Ectodermal cell (in vitro differentiated cells): ENCODE measurements at regions not wholly inside any gene's neighbourhood (a gene's known extent, or its start where the extent isn't known, plus 50 kb on each side); places are given as distances from the start of the nearest gene placed in this dataset.

Experiments
- H3K27ac ChIP-seq: 2 replicates; pipeline ENCODE4 v1.7.0; 2013; ENCODE audit warnings: mild to moderate bottlenecking, low read depth, low read length; ENCODE audit not compliant: insufficient read depth, poor library complexity, severe bottlenecking
- H3K27me3 ChIP-seq: 2 replicates; pipeline ENCODE4 v1.7.0; 2013; ENCODE audit warnings: mild to moderate bottlenecking, low read length; ENCODE audit not compliant: insufficient read depth, control insufficient read depth, poor library complexity, severe bottlenecking
- H3K36me3 ChIP-seq: one replicate; pipeline ENCODE4 v1.7.0; 2013; ENCODE audit warnings: low read length; ENCODE audit not compliant: control insufficient read depth, insufficient read depth
- H3K4me1 ChIP-seq: one replicate; pipeline ENCODE4 v1.7.0; 2013; ENCODE audit warnings: low read length; ENCODE audit not compliant: control insufficient read depth, insufficient read depth
- H3K4me3 ChIP-seq: 2 replicates; pipeline ENCODE4 v1.7.0; 2013; ENCODE audit warnings: low read depth, low read length, control low read depth; ENCODE audit not compliant: insufficient read depth
- H3K9me3 ChIP-seq: 2 replicates; pipeline ENCODE4 v1.7.0; 2013; ENCODE audit warnings: mild to moderate bottlenecking, low read length, moderate library complexity; ENCODE audit not compliant: control insufficient read depth
- WGBS, 2 experiments: methylation state at CpG; one replicate each; pipeline ENCODE4 v1.1.7; 2013; ENCODE audit warnings: missing lambda C conversion rate in 2 of 2; 5-methylcytosine and 5-hydroxymethylcytosine counted together

GRCh38 chr1:209291715-209292114, 291.8 kb upstream of the CAMK1G start:
- Histone ChIP-seq H3K27me3 (no peaks in the 10 kb centered on the region), H3K27ac (no peak overlapping the region), H3K4me1 (no peaks in the 10 kb centered on the region), H3K9me3 (no peaks in the 10 kb centered on the region), H3K4me3 (no peak overlapping the region), H3K36me3 (no peaks in the 10 kb centered on the region)
- WGBS, 2 experiments: 68 to 92% methylated on average over 1 of the region's 1 CpG

GRCh38 chr1:209302779-209303568, 280.5 kb upstream of the CAMK1G start:
- 95 to 98% methylated on average over 5 to 7 of the region's 7 CpGs for WGBS, 2 experiments
- H3K4me3 ChIP-seq: no peak overlapping the region
- peaks cover 16% of the 10 kb centered on the region for H3K4me1 ChIP-seq

GRCh38 chr1:209304166-209304565, 279.3 kb upstream of the CAMK1G start:
- H3K27me3 ChIP-seq: no peaks in the 10 kb centered on the region
- H3K36me3 ChIP-seq: no peaks in the 10 kb centered on the region
- peaks cover 16% of the 10 kb centered on the region for H3K4me1 ChIP-seq
- WGBS, 2 experiments: 90 to 91% methylated on average over 2 to 3 of the region's 3 CpGs
- H3K27ac ChIP-seq: no peak overlapping the region
- H3K4me3 ChIP-seq: no peak overlapping the region
- H3K9me3 ChIP-seq: no peaks in the 10 kb centered on the region

More at GRCh38 chr1:209302779-209303568, 280.5 kb upstream of the CAMK1G start:
- Histone ChIP-seq H3K9me3 (no peaks in the 10 kb centered on the region), H3K27ac (no peak overlapping the region), H3K27me3 (no peaks in the 10 kb centered on the region), H3K36me3 (no peaks in the 10 kb centered on the region)

GRCh38 chr1:209305221-209305954, 278.1 kb upstream of the CAMK1G start:
- Histone ChIP-seq H3K27ac (no peak overlapping the region), H3K4me1 (peaks cover 16% of the 10 kb centered on the region), H3K36me3 (no peaks in the 10 kb centered on the region), H3K27me3 (no peaks in the 10 kb centered on the region), H3K4me3 (no peak overlapping the region), H3K9me3 (no peaks in the 10 kb centered on the region)
- WGBS, 2 experiments: 60 to 65% methylated on average over 4 of the region's 4 CpGs

GRCh38 chr1:209307846-209308245, 275.7 kb upstream of the CAMK1G start:
- H3K4me3 ChIP-seq: no peak overlapping the region
- peaks cover 16% of the 10 kb centered on the region for H3K4me1 ChIP-seq
- no peaks in the 10 kb centered on the region for H3K27me3 ChIP-seq
- no peak overlapping the region for H3K27ac ChIP-seq
- H3K9me3 ChIP-seq: no peaks in the 10 kb centered on the region
- WGBS, 2 experiments: 88 to 94% methylated on average over 2 of the region's 2 CpGs
- H3K36me3 ChIP-seq: no peaks in the 10 kb centered on the region

- WGBS, 2 experiments: 97 to 98% methylated on average over 2 of the region's 2 CpGs
- no peaks in the 10 kb centered on the region for H3K27me3 ChIP-seq
- H3K4me3 ChIP-seq: no peak overlapping the region
- H3K27ac ChIP-seq: no peak overlapping the region
- peaks cover 16% of the 10 kb centered on the region for H3K4me1 ChIP-seq
- no peaks in the 10 kb centered on the region for H3K36me3 ChIP-seq
- no peaks in the 10 kb centered on the region for H3K9me3 ChIP-seq
These were observed 274.3 kb upstream of the CAMK1G start for GRCh38 chr1:209309198-209309597.

- no peak overlapping the region for H3K27ac ChIP-seq
- WGBS, 2 experiments: 86 to 100% methylated on average over 3 of the region's 3 CpGs
- no peaks in the 10 kb centered on the region for H3K9me3 ChIP-seq
- no peaks in the 10 kb centered on the region for H3K36me3 ChIP-seq
- H3K4me3 ChIP-seq: no peak overlapping the region
- H3K27me3 ChIP-seq: no peaks in the 10 kb centered on the region
- H3K4me1 ChIP-seq: no peaks in the 10 kb centered on the region
These were observed 271.7 kb upstream of the CAMK1G start for GRCh38 chr1:209311770-209312169.

GRCh38 chr1:209316929-209317328, 266.6 kb upstream of the CAMK1G start:
- Histone ChIP-seq H3K36me3 (no peaks in the 10 kb centered on the region), H3K9me3 (no peaks in the 10 kb centered on the region), H3K27me3 (no peaks in the 10 kb centered on the region), H3K4me3 (no peak overlapping the region), H3K27ac (no peak overlapping the region), H3K4me1 (no peaks in the 10 kb centered on the region)

GRCh38 chr1:209318181-209319056, 265.1 kb upstream of the CAMK1G start:
- Histone ChIP-seq H3K36me3 (no peaks in the 10 kb centered on the region), H3K4me3 (no peak overlapping the region)
- WGBS, 2 experiments: 86 to 88% methylated on average over 6 to 7 of the region's 7 CpGs

GRCh38 chr1:209319057-209319432, 264.5 kb upstream of the CAMK1G start:
- WGBS, 2 experiments: 92 to 93% methylated on average over 3 of the region's 3 CpGs

More at GRCh38 chr1:209318181-209319056, 265.1 kb upstream of the CAMK1G start:
- no peaks in the 10 kb centered on the region for H3K27me3 ChIP-seq
- no peaks in the 10 kb centered on the region for H3K4me1 ChIP-seq
- no peaks in the 10 kb centered on the region for H3K9me3 ChIP-seq
- H3K27ac ChIP-seq: no peak overlapping the region

More at GRCh38 chr1:209319057-209319432, 264.5 kb upstream of the CAMK1G start:
- H3K27me3 ChIP-seq: no peaks in the 10 kb centered on the region
- no peak overlapping the region for H3K27ac ChIP-seq
- no peaks in the 10 kb centered on the region for H3K4me1 ChIP-seq
- no peaks in the 10 kb centered on the region for H3K36me3 ChIP-seq
- H3K4me3 ChIP-seq: no peak overlapping the region
- no peaks in the 10 kb centered on the region for H3K9me3 ChIP-seq
